ENCODE measurements at regions not wholly inside any gene's neighbourhood (a gene's known extent, or its start where the extent isn't known, plus 50 kb on each side); places are given as distances from the start of the nearest gene placed in this dataset.

GRCh38 chr7:156050636-156051569 is 238.6 kb upstream of the SHH start:
- Histone ChIP-seq H3K4me2 (ENCODE audit: insufficient read depth, low read length) (no peak overlapping the region), H3K9ac (replicated peaks; ENCODE audit: extremely low read depth, insufficient read depth, low read length) (no peak overlapping the region), H3K27ac (ENCODE audit: insufficient read depth, low read depth, low read length) (no peak overlapping the region), H3K9me1 (replicated peaks; ENCODE audit: control insufficient read depth, extremely low read depth, insufficient read depth, low read length) (no peaks in the 10 kb centered on the region), H2AFZ (ENCODE audit: low read depth, low read length) (no peak overlapping the region), H3K79me2 (ENCODE audit: control insufficient read depth, insufficient read depth, low read length) (no peaks in the 10 kb centered on the region), H3K9me3 (replicated peaks; ENCODE audit: control insufficient read depth, insufficient read depth, low read length) (no peaks in the 10 kb centered on the region), H4K20me1 (replicated peaks; ENCODE audit: control insufficient read depth, extremely low read depth, insufficient read depth, low read length) (no peaks in the 10 kb centered on the region), H3K27me3 (ENCODE audit: control insufficient read depth in 2 of 2, insufficient read depth in 2 of 2, low read length in 2 of 2) (no peaks in the 10 kb centered on the region), H3K36me3 (ENCODE audit: control insufficient read depth in 2 of 2, extremely low read depth in 1 of 2, insufficient read depth in 2 of 2, low read length in 2 of 2) (no peaks in the 10 kb centered on the region), H3K4me1 (ENCODE audit: control insufficient read depth, extremely low read depth, insufficient read depth, low read length) (no peaks in the 10 kb centered on the region), H3K4me3 (replicated peaks in 1 of 3; ENCODE audit: insufficient read depth in 1 of 3, low read depth in 1 of 3, low read length in 3 of 3) (no peak overlapping the region)
- ChIA-PET POLR2A (no interaction called here), CTCF (no interaction called here)
- BruUV-seq (replicated peaks) = no TSS peak
- TF ChIP-seq CTCF (IDR thresholded peaks at IDR 0.05; ENCODE audit: extremely low read depth in 1 of 2, insufficient read depth in 1 of 2, low read depth in 1 of 2, low read length in 2 of 2) (no peak), EZH2 (IDR thresholded peaks at IDR 0.05; ENCODE audit: borderline replicate concordance, low read depth, low read length, severe bottlenecking) (no peak), MAX (IDR thresholded peaks at IDR 0.05; ENCODE audit: insufficient read depth, insufficient read length) (no peak), POLR2AphosphoS5 (IDR thresholded peaks at IDR 0.05; ENCODE audit: insufficient read depth, low read depth, low read length) (no peak), POLR2A (IDR thresholded peaks at IDR 0.05; ENCODE audit: low read depth, low read length) (no peak), GATA2 (IDR thresholded peaks at IDR 0.05; ENCODE audit: insufficient read depth, insufficient read length, low read depth, low read length) (no peak), FOS (IDR thresholded peaks at IDR 0.05; ENCODE audit: borderline replicate concordance, insufficient read depth, low read length) (no peak)
- DNase-seq (ENCODE audit: low read depth, low spot score) = no peak
- no peak for FAIRE-seq
- intact Hi-C loops (cut with micrococcal nuclease) (no loop called here), dilution Hi-C loops (cut with MboI; ENCODE audit: extremely low pct_ligation_motif_present, low sequenced_read_pairs) (no loop called here)
